ENCODE measurements at regions not wholly inside any gene's neighbourhood (a gene's known extent, or its start where the extent isn't known, plus 50 kb on each side); places are given as distances from the start of the nearest gene placed in this dataset.

GRCh38 chr2:150674283-150674682 is 186.8 kb upstream of the RND3 start:
- TF ChIP-seq FOXM1 (IDR thresholded peaks at IDR 0.05; ENCODE audit: borderline replicate concordance, low read depth) (no peak), YY1 (IDR thresholded peaks at IDR 0.05; ENCODE audit: low read depth) (no peak), RAD21 (IDR thresholded peaks at IDR 0.05; ENCODE audit: low read depth) (no peak), TAF1 (IDR thresholded peaks at IDR 0.05; ENCODE audit: low read depth) (no peak), ZBTB7A (IDR thresholded peaks at IDR 0.05; ENCODE audit: low read depth) (no peak), EP300 (IDR thresholded peaks at IDR 0.05; ENCODE audit: borderline replicate concordance) (no peak), TEAD4 (IDR thresholded peaks at IDR 0.05) (no peak), NFIC (IDR thresholded peaks at IDR 0.05) (no peak), MAX (IDR thresholded peaks at IDR 0.05) (no peak), EGR1 (IDR thresholded peaks at IDR 0.05) (no peak), CEBPB (IDR thresholded peaks at IDR 0.05) (no peak), CREB1 (IDR thresholded peaks at IDR 0.05; ENCODE audit: low read depth) (no peak), TCF12 (IDR thresholded peaks at IDR 0.05; ENCODE audit: low read depth) (no peak)
- TF ChIP-seq, protein P1, sequence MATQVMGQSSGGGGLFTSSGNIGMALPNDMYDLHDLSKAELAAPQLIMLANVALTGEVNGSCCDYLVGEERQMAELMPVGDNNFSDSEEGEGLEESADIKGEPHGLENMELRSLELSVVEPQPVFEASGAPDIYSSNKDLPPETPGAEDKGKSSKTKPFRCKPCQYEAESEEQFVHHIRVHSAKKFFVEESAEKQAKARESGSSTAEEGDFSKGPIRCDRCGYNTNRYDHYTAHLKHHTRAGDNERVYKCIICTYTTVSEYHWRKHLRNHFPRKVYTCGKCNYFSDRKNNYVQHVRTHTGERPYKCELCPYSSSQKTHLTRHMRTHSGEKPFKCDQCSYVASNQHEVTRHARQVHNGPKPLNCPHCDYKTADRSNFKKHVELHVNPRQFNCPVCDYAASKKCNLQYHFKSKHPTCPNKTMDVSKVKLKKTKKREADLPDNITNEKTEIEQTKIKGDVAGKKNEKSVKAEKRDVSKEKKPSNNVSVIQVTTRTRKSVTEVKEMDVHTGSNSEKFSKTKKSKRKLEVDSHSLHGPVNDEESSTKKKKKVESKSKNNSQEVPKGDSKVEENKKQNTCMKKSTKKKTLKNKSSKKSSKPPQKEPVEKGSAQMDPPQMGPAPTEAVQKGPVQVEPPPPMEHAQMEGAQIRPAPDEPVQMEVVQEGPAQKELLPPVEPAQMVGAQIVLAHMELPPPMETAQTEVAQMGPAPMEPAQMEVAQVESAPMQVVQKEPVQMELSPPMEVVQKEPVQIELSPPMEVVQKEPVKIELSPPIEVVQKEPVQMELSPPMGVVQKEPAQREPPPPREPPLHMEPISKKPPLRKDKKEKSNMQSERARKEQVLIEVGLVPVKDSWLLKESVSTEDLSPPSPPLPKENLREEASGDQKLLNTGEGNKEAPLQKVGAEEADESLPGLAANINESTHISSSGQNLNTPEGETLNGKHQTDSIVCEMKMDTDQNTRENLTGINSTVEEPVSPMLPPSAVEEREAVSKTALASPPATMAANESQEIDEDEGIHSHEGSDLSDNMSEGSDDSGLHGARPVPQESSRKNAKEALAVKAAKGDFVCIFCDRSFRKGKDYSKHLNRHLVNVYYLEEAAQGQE (IDR thresholded peaks at IDR 0.05; ENCODE audit: low read depth) = no peak
- TF ChIP-seq, protein P2, sequence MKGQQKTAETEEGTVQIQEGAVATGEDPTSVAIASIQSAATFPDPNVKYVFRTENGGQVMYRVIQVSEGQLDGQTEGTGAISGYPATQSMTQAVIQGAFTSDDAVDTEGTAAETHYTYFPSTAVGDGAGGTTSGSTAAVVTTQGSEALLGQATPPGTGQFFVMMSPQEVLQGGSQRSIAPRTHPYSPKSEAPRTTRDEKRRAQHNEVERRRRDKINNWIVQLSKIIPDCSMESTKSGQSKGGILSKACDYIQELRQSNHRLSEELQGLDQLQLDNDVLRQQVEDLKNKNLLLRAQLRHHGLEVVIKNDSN (IDR thresholded peaks at IDR 0.05) = no peak

- TF ChIP-seq TCF12 (IDR thresholded peaks at IDR 0.05; ENCODE audit: low read depth) (no peak), TEAD4 (IDR thresholded peaks at IDR 0.05) (no peak), FOXM1 (IDR thresholded peaks at IDR 0.05; ENCODE audit: borderline replicate concordance, low read depth) (no peak), EGR1 (IDR thresholded peaks at IDR 0.05) (no peak), NFIC (IDR thresholded peaks at IDR 0.05) (no peak), CEBPB (IDR thresholded peaks at IDR 0.05) (no peak), MAX (IDR thresholded peaks at IDR 0.05) (no peak), ZBTB7A (IDR thresholded peaks at IDR 0.05; ENCODE audit: low read depth) (no peak)
- TF ChIP-seq, protein P2 (IDR thresholded peaks at IDR 0.05) = no peak
- TF ChIP-seq, protein P1 (IDR thresholded peaks at IDR 0.05; ENCODE audit: low read depth) = no peak
Observed at GRCh38 chr2:150672311-150672710, 184.8 kb upstream of the RND3 start.

DNA sequence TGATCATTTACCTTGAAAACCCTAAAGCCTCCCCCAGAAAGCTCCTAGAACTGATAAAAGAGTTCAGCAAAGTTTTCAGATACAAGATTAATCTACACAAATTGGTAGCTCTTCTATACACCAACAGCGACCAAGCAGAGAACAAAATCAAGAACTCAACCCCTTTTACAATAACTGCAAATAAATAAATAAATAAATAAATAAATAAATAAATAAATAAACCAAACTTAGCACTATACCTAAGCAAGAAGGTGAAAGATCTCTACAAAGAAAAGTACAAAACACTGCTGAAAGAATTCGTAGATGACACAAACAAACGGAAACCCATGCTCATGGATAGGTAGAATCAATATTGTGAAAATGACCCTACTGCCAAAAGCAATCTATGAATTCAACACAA is 182.0 kb upstream of the RND3 start:
- no peak for TF ChIP-seq TEAD4 (IDR thresholded peaks at IDR 0.05)

GRCh38 chr2:150663143-150663542 is 175.7 kb upstream of the RND3 start:
- TF ChIP-seq, protein P2 (IDR thresholded peaks at IDR 0.05) = no peak
- no peak for TF ChIP-seq MAX (IDR thresholded peaks at IDR 0.05)
- TF ChIP-seq EGR1 (IDR thresholded peaks at IDR 0.05) = no peak
- TF ChIP-seq, protein P1 (IDR thresholded peaks at IDR 0.05; ENCODE audit: low read depth) = no peak
- no peak for TF ChIP-seq TAF1 (IDR thresholded peaks at IDR 0.05; ENCODE audit: low read depth)
- no peak for TF ChIP-seq FOXM1 (IDR thresholded peaks at IDR 0.05; ENCODE audit: borderline replicate concordance, low read depth)
- TF ChIP-seq YY1 (IDR thresholded peaks at IDR 0.05; ENCODE audit: low read depth) = no peak
- no peak for TF ChIP-seq EP300 (IDR thresholded peaks at IDR 0.05; ENCODE audit: borderline replicate concordance)
- no peak for TF ChIP-seq CREB1 (IDR thresholded peaks at IDR 0.05; ENCODE audit: low read depth)
- TF ChIP-seq ZBTB7A (IDR thresholded peaks at IDR 0.05; ENCODE audit: low read depth) = no peak
- TF ChIP-seq NFIC (IDR thresholded peaks at IDR 0.05) = no peak
- TF ChIP-seq RAD21 (IDR thresholded peaks at IDR 0.05; ENCODE audit: low read depth) = no peak
